Calu3 (cell line): ENCODE measurements at regions not wholly inside any gene's neighbourhood (a gene's known extent, or its start where the extent isn't known, plus 50 kb on each side); places are given as distances from the start of the nearest gene placed in this dataset.

Experiments
- BruUV-seq: library from RNA; stranded (reverse); fragments of 400-500 nt; replicated peaks from 2 replicates; lab custom pipeline; 2021; lab: Mats Ljungman, UMichigan
- CTCF ChIA-PET: fragments of 300-600 bp; sonication (Branson Sonifier 250); formaldehyde crosslinking; loops from one replicate; lab custom pipeline; 2022; ENCODE audit warnings: antibody characterized with exemption; lab: Charles Lee
- DNase-seq: peaks from one replicate; pipeline ENCODE4 v3.0.0; 2022
- H3K27ac Mint-ChIP-seq: one replicate; pipeline ENCODE4 v1.8.0; 2022; ENCODE audit warnings: mixed read lengths; ENCODE audit not compliant: unreplicated experiment
- H3K27me3 Mint-ChIP-seq: one replicate; pipeline ENCODE4 v1.8.0; 2022; ENCODE audit warnings: mixed read lengths; ENCODE audit not compliant: unreplicated experiment
- H3K36me3 Mint-ChIP-seq: one replicate; pipeline ENCODE4 v1.8.0; 2022; ENCODE audit warnings: mild to moderate bottlenecking, moderate library complexity, mixed read lengths; ENCODE audit not compliant: insufficient read depth, unreplicated experiment
- H3K4me1 Mint-ChIP-seq: one replicate; pipeline ENCODE4 v1.8.0; 2022; ENCODE audit warnings: mild to moderate bottlenecking, low read depth, mixed read lengths; ENCODE audit not compliant: unreplicated experiment
- H3K4me3 Mint-ChIP-seq: one replicate; pipeline ENCODE4 v1.8.0; 2022; ENCODE audit warnings: mild to moderate bottlenecking, low read depth, moderate library complexity, mixed read lengths; ENCODE audit not compliant: unreplicated experiment
- H3K9me3 Mint-ChIP-seq: one replicate; pipeline ENCODE4 v1.8.0; 2022; ENCODE audit warnings: low read depth, mixed read lengths; ENCODE audit not compliant: unreplicated experiment
- CTCF ChIP-seq: fragments of 200-600 bp; IDR thresholded peaks from one replicate; pipeline ENCODE4 v1.8.0; 2022; ENCODE audit warnings: antibody characterized with exemption; ENCODE audit not compliant: unreplicated experiment
- intact Hi-C: fragments of 100-400 bp; cut with micrococcal nuclease; formaldehyde crosslinking; loops from one replicate; pipeline ENCODE4 v1.10.0; 2022; ENCODE audit not compliant: unreplicated experiment

GRCh38 chr4:7131498-7132031 lies 60.8 kb upstream of the SORCS2 start:
- intact Hi-C loops, result no loop called here
- no peak overlapping the region for H3K27ac Mint-ChIP-seq
- no TSS peak for BruUV-seq
- H3K36me3 Mint-ChIP-seq, result no peaks in the 10 kb centered on the region
- DNase-seq, result no peak
- CTCF ChIA-PET, result no interaction called here
- H3K4me3 Mint-ChIP-seq, result no peak overlapping the region
- no peak for TF ChIP-seq CTCF
- peaks cover 8% of the 10 kb centered on the region for H3K27me3 Mint-ChIP-seq
- peaks cover 2% of the 10 kb centered on the region for H3K9me3 Mint-ChIP-seq
- H3K4me1 Mint-ChIP-seq, result no peaks in the 10 kb centered on the region

- H3K27me3 Mint-ChIP-seq, result peaks cover 8% of the 10 kb centered on the region
- H3K27ac Mint-ChIP-seq, result no peak overlapping the region
- intact Hi-C loops, result no loop called here
- H3K36me3 Mint-ChIP-seq, result no peaks in the 10 kb centered on the region
- CTCF ChIA-PET, result no interaction called here
- no peak for TF ChIP-seq CTCF
- H3K9me3 Mint-ChIP-seq, result peaks cover 2% of the 10 kb centered on the region
- BruUV-seq, result no TSS peak
- DNase-seq, result no peak
- H3K4me1 Mint-ChIP-seq, result no peaks in the 10 kb centered on the region
- no peak overlapping the region for H3K4me3 Mint-ChIP-seq
These were observed 61.6 kb upstream of the SORCS2 start for GRCh38 chr4:7130621-7131211.

- intact Hi-C loops, result no loop called here
- Mint-ChIP-seq H3K4me3 (no peak overlapping the region), H3K27ac (no peak overlapping the region), H3K4me1 (no peaks in the 10 kb centered on the region), H3K36me3 (no peaks in the 10 kb centered on the region), H3K27me3 (peaks cover 13% of the 10 kb centered on the region), H3K9me3 (peaks cover 2% of the 10 kb centered on the region)
- CTCF ChIA-PET, result no interaction called here
- DNase-seq, result no peak
- BruUV-seq, result no TSS peak
- no peak for TF ChIP-seq CTCF
These were observed 62.2 kb upstream of the GRPEL1 start for GRCh38 chr4:7129871-7130620.

GRCh38 chr4:7128644-7129043 lies 60.8 kb upstream of the GRPEL1 start:
- Mint-ChIP-seq H3K9me3 (peaks cover 2% of the 10 kb centered on the region), H3K27ac (no peak overlapping the region), H3K36me3 (no peaks in the 10 kb centered on the region), H3K4me3 (no peak overlapping the region), H3K27me3 (peaks cover 21% of the 10 kb centered on the region), H3K4me1 (no peaks in the 10 kb centered on the region)
- CTCF ChIA-PET, result interaction anchor here (0.6 kb wide), 1 partner anchor 10 kb away, joined by 4 read pairs; no protein-coding TSS in a partner anchor
- TF ChIP-seq CTCF, result no peak
- intact Hi-C loops, result no loop called here
- DNase-seq, result no peak
- no TSS peak for BruUV-seq
